Psoas muscle (tissue), 7 donors: ENCODE measurements at regions not wholly inside any gene's neighbourhood (a gene's known extent, or its start where the extent isn't known, plus 50 kb on each side); places are given as distances from the start of the nearest gene placed in this dataset.

Experiments used
- ATAC-seq, 4 donors: fragments of 200-7000 bp; cut with Tn5 transposase; one replicate each; pipeline ENCODE4 v1.9.1; 2020; ENCODE audit warnings: moderate library complexity in 3 of 4, mild to moderate bottlenecking in 2 of 4
- DNase-seq, 2 donors: peaks; one replicate each; pipeline ENCODE4 v3.0.0-alpha.2; 2020
- H3K27ac ChIP-seq: fragments of 200-600 bp; one replicate; pipeline ENCODE4 v1.8.0; 2022
- H3K27me3 ChIP-seq, 3 donors: fragments of 200-600 bp in 1 of 3; one replicate each; pipeline versions ENCODE4 v1.6.1 to v1.8.0; 2013 to 2022; ENCODE audit warnings: low read length in 2 of 3, mild to moderate bottlenecking in 2 of 3, moderate library complexity in 1 of 3; ENCODE audit not compliant: insufficient read depth in 3 of 3
- H3K36me3 ChIP-seq, 2 donors: fragments of 200-600 bp in 1 of 2; one replicate each; pipeline versions ENCODE4 v1.6.1 to v1.8.0; 2013 to 2022; ENCODE audit warnings: low read depth in 1 of 2, mild to moderate bottlenecking in 1 of 2, moderate library complexity in 1 of 2; ENCODE audit not compliant: insufficient read depth in 1 of 2
- H3K4me1 ChIP-seq: fragments of 200-600 bp; one replicate; pipeline ENCODE4 v1.8.0; 2022
- H3K4me3 ChIP-seq: fragments of 200-600 bp; one replicate; pipeline ENCODE4 v1.8.0; 2022; ENCODE audit warnings: mild to moderate bottlenecking
- H3K9me3 ChIP-seq: fragments of 200-600 bp; one replicate; pipeline ENCODE4 v1.8.0; 2022
- CTCF ChIP-seq: fragments of 200-600 bp; IDR thresholded peaks from one replicate; pipeline ENCODE4 v1.8.0; 2022; ENCODE audit warnings: antibody characterized with exemption
- WGBS, 3 donors: extraction: QIAGEN DNeasy Blood & Tissue Kit; methylation state at CpG; one replicate each; pipeline versions ENCODE4 v1.1.6 to v1.1.7; 2013; 5-methylcytosine and 5-hydroxymethylcytosine counted together
- intact Hi-C, 2 donors: fragments of 100-400 bp; cut with DNase I; formaldehyde crosslinking; loops; one replicate each; pipeline versions ENCODE4 v1.11.0 to v1.14.2; 2022
- donor health status: healthy with polysubstance abuse.
- donor health status: DM: no; HTN: no; CAD: no; lungs with moderate emphysema.
- donor health status: Bipolar disorder and iron deficiency.
- donor health status: healthy.
- donor health status: DM: yes; HTN: yes; CAD: no.
- donor health status: DM: no; HTN: no; CAD: no.
- donor health status: DM: yes; HTN: yes; CAD: no.

GRCh38 chr18:67597759-67598158, 81.2 kb upstream of the DSEL start:
- no peak overlapping the region for H3K4me3 ChIP-seq
- intact Hi-C loops, result no loop called here
- no peak overlapping the region for H3K27ac ChIP-seq
- no peaks in the 10 kb centered on the region for H3K36me3 ChIP-seq
- peak in 1 of 4 donors; percentile 45 for ATAC-seq
- no peak for DNase-seq
- H3K4me1 ChIP-seq, result peaks cover 7% of the 10 kb centered on the region
- TF ChIP-seq CTCF, result no peak
- no peaks in the 10 kb centered on the region for H3K9me3 ChIP-seq
- 72 to 74% (median 73%) methylated on average over 2 of the region's 2 CpGs for WGBS, 3 donors
- no peaks in the 10 kb centered on the region for H3K27me3 ChIP-seq

DNA sequence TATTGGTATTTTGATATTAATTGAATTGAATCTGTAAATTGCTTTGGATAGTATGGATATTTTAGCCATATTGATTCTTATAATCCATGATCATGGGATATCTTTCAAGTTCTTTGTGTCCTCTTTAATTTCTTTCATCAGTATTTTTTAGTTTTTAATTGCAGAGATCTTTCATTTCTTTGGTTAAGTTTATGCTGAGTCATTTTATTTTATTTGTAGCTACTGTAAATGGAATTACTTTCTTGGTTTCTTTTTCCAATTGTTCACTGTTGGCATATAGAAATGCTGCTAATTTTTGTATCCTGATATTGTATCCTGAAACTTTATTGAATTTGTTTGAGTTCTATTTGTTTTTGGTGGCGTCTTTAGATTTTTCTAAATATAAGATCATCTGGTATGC, 79.5 kb upstream of the DSEL start:
- WGBS, 3 donors, result 95 to 100% (median 97%) methylated on average over 1 of the region's 1 CpG
- Histone ChIP-seq H3K36me3 (no peaks in the 10 kb centered on the region), H3K27me3 (no peaks in the 10 kb centered on the region), H3K4me1 (peaks cover 7% of the 10 kb centered on the region), H3K9me3 (no peaks in the 10 kb centered on the region), H3K27ac (no peak overlapping the region), H3K4me3 (no peak overlapping the region)
- intact Hi-C loops, result no loop called here
- ATAC-seq, result no peak
- TF ChIP-seq CTCF, result no peak
- DNase-seq, result no peak

DNA sequence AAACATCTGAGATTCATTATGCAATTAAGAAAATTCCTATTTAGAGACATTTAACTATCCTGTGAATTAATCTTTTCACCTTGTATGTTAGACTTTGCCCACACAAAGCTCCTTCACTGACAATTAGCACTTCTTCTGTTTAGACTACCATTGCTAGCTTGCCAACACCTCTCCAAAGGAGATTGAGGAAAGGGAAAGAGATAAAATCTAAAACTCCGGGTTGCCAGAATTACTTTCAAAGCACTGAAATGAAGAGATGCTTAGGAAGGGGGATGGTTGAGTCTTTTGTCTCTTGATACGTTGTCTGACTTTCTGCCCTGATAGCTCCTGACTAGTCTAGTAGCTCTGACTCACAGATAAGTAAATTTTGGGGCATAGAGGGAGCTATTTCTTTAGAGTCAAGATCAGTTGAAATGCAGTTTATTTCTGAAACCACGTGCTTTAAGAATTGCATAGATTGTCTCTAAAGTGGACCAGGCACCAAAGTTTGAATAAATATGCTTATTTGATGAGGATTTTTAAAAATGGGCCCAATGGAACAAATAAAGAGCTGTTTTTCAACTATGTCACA, 74.1 kb upstream of the DSEL start:
- Histone ChIP-seq H3K27me3 (no peaks in the 10 kb centered on the region), H3K4me1 (no peaks in the 10 kb centered on the region), H3K9me3 (no peaks in the 10 kb centered on the region), H3K27ac (no peak overlapping the region), H3K36me3 (no peaks in the 10 kb centered on the region), H3K4me3 (no peak overlapping the region)
- ATAC-seq, result no peak
- no peak for TF ChIP-seq CTCF
- WGBS, 3 donors, result 40 to 43% (median 42%) methylated on average over 3 of the region's 3 CpGs
- no peak for DNase-seq
- intact Hi-C loops, result no loop called here

DNA sequence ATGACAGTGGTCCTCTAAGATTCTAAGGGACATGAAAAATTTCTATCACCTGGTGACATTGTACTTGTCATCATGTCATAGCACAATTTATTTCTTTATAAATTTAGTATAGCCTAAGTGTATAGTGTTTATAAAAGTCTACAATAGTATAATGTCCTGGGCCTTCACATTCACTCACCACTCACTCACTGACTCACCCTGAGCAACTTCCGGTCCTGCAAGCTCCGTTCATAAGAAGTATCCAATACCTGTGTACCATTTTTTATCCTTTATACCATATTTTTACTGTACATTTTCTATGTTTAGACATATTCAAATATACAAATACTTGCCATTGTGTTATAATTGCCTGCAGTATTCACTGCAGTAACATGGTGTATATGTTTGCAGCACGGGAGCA, 72.8 kb upstream of the DSEL start:
- no peak for DNase-seq
- WGBS, 3 donors, result 90 to 93% (median 92%) methylated on average over 3 of the region's 3 CpGs
- intact Hi-C loops, result no loop called here
- H3K27ac ChIP-seq, result no peak overlapping the region
- no peaks in the 10 kb centered on the region for H3K27me3 ChIP-seq
- ATAC-seq, result no peak
- H3K9me3 ChIP-seq, result no peaks in the 10 kb centered on the region
- H3K36me3 ChIP-seq, result no peaks in the 10 kb centered on the region
- H3K4me1 ChIP-seq, result no peaks in the 10 kb centered on the region
- no peak overlapping the region for H3K4me3 ChIP-seq
- TF ChIP-seq CTCF, result no peak

DNA sequence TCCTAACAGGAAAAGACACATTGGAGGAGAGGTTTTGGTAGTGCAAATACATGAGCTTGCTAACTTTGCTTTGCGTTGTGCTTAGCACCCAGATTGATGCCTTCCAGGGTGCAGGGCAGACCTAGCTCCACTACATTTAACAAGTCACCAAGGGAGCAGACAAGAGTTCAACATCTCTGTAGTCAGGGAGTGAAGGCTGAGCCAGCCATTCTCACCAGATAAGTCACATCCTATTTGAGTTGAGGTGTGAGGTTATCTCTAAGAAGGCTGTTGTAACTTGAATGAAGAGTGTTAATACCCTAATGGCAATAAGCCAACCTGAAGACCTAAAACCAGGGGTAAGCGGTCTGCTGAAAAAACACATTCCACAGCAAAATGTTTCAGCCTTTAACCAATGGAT, 69.6 kb upstream of the DSEL start:
- no peak overlapping the region for H3K4me3 ChIP-seq
- WGBS, 3 donors, result 78 to 89% (median 85%) methylated on average over 2 of the region's 2 CpGs
- H3K27me3 ChIP-seq, result peaks cover 0 to 2% (median 0%) of the 10 kb centered on the region in 3 donors
- H3K4me1 ChIP-seq, result no peaks in the 10 kb centered on the region
- no peaks in the 10 kb centered on the region for H3K9me3 ChIP-seq
- no peak overlapping the region for H3K27ac ChIP-seq
- intact Hi-C loops, result no loop called here
- DNase-seq, result no peak
- no peak for ATAC-seq
- H3K36me3 ChIP-seq, result no peaks in the 10 kb centered on the region
- TF ChIP-seq CTCF, result no peak
